ENCODE measurements at regions not wholly inside any gene's neighbourhood (a gene's known extent, or its start where the extent isn't known, plus 50 kb on each side); places are given as distances from the start of the nearest gene placed in this dataset.

- Mint-ChIP-seq H3K9me3 (ENCODE audit: unreplicated experiment) (no peaks in the 10 kb centered on the region), H3K27me3 (ENCODE audit: insufficient read depth, unreplicated experiment) (no peaks in the 10 kb centered on the region), H3K27ac (ENCODE audit: low read depth, unreplicated experiment) (peak overlapping the region; percentile 73), H3K4me1 (ENCODE audit: insufficient read depth, unreplicated experiment) (peaks cover 51% of the 10 kb centered on the region), H3K36me3 (ENCODE audit: insufficient read depth, unreplicated experiment) (no peaks in the 10 kb centered on the region), H3K4me3 (ENCODE audit: unreplicated experiment) (no peak overlapping the region)
- DNase-seq (ENCODE audit: unreplicated experiment), result peak; percentile 73
- ChIA-PET CTCF (interaction anchor here (0.6 kb wide), 3 partner anchors 17 to 103 kb away, joined by 3 read pairs; no protein-coding TSS in a partner anchor), POLR2A (interaction anchor here (0.5 to 2.1 kb wide), 12 partner anchors 26 to 1285 kb away, joined by 3 to 20 read pairs (median 3); no protein-coding TSS in a partner anchor)
- no TSS peak for BruUV-seq (replicated peaks)
- TF ChIP-seq, protein P1, sequence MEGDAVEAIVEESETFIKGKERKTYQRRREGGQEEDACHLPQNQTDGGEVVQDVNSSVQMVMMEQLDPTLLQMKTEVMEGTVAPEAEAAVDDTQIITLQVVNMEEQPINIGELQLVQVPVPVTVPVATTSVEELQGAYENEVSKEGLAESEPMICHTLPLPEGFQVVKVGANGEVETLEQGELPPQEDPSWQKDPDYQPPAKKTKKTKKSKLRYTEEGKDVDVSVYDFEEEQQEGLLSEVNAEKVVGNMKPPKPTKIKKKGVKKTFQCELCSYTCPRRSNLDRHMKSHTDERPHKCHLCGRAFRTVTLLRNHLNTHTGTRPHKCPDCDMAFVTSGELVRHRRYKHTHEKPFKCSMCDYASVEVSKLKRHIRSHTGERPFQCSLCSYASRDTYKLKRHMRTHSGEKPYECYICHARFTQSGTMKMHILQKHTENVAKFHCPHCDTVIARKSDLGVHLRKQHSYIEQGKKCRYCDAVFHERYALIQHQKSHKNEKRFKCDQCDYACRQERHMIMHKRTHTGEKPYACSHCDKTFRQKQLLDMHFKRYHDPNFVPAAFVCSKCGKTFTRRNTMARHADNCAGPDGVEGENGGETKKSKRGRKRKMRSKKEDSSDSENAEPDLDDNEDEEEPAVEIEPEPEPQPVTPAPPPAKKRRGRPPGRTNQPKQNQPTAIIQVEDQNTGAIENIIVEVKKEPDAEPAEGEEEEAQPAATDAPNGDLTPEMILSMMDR (IDR thresholded peaks at IDR 0.05; ENCODE audit: unreplicated experiment), result no peak
- intact Hi-C loops (cut with micrococcal nuclease), result no loop called here
Measured at GRCh38 chr9:108666240-108666784, 189.5 kb downstream of the ACTL7B start.

GRCh38 chr9:108665521-108666239 lies 190.1 kb downstream of the ACTL7B start:
- no peak for DNase-seq (ENCODE audit: unreplicated experiment)
- POLR2A ChIA-PET, result interaction anchor here (0.5 to 2.1 kb wide), 15 partner anchors 16 to 1268 kb away, joined by 3 to 20 read pairs (median 3); no protein-coding TSS in a partner anchor
- Mint-ChIP-seq H3K4me1 (ENCODE audit: insufficient read depth, unreplicated experiment) (peaks cover 46% of the 10 kb centered on the region), H3K36me3 (ENCODE audit: insufficient read depth, unreplicated experiment) (no peaks in the 10 kb centered on the region), H3K9me3 (ENCODE audit: unreplicated experiment) (no peaks in the 10 kb centered on the region), H3K4me3 (ENCODE audit: unreplicated experiment) (no peak overlapping the region), H3K27ac (ENCODE audit: low read depth, unreplicated experiment) (peak overlapping the region; percentile 73), H3K27me3 (ENCODE audit: insufficient read depth, unreplicated experiment) (no peaks in the 10 kb centered on the region)
- TF ChIP-seq, protein P1 (IDR thresholded peaks at IDR 0.05; ENCODE audit: unreplicated experiment), result no peak
- CTCF ChIA-PET, result interaction anchor here (0.5 to 1.1 kb wide), 5 partner anchors 8 to 102 kb away, joined by 3 read pairs; no protein-coding TSS in a partner anchor
- intact Hi-C loops (cut with micrococcal nuclease), result no loop called here
- BruUV-seq (replicated peaks), result no TSS peak

DNA sequence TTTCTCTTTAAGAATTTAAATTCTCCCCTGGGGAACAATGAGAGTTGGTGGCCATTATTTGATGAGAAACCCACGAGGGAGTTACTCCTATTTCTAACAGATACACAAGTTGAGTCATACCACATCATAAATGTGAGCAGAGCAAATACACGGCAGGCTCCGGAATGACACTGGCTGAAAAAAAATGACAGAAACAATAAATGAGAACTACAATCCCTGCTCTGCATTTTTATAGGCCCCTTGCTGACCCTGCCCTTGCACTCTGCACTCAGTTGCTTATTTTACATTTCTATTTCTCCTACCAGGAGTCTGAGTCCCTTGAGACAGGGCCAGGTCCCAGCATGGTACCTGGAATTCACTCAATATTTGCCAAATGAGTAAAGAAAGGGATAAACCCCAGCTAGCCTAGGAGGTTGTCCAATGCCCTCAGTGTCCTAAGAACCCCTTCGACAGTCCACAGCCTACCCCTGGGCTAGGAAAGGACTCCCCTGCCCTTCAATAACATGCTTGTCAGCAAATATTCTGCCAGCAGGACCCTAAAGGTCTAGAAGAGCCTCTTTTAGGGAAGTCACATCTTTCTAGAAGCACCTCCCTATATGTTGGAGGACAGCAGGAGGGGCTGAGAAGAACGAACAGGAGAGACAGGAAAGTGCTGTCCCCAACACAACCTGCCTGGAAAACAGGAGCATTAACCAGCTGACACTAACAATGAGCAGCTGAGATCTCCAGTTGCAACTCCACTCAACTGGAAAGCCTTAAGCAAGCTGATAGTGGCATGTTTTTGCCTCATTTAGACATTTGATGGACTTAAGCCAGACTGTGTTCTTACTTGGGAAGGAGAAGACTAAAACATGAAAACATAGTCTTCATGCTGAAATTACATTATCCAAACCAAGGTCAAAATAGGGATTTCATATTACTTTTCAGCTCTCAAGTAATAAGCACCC lies 191.2 kb downstream of the ACTL7B start:
- BruUV-seq (replicated peaks), result no TSS peak

More for the DNA sequence above, 191.2 kb downstream of the ACTL7B start:
- Mint-ChIP-seq H3K27me3 (ENCODE audit: insufficient read depth, unreplicated experiment) (no peaks in the 10 kb centered on the region), H3K27ac (ENCODE audit: low read depth, unreplicated experiment) (peak overlapping the region; percentile 38), H3K36me3 (ENCODE audit: insufficient read depth, unreplicated experiment) (no peaks in the 10 kb centered on the region), H3K4me3 (ENCODE audit: unreplicated experiment) (no peak overlapping the region), H3K9me3 (ENCODE audit: unreplicated experiment) (no peaks in the 10 kb centered on the region), H3K4me1 (ENCODE audit: insufficient read depth, unreplicated experiment) (peaks cover 46% of the 10 kb centered on the region)
- peak; percentile 34 for DNase-seq (ENCODE audit: unreplicated experiment)
- intact Hi-C loops (cut with micrococcal nuclease), result no loop called here
- CTCF ChIA-PET, result interaction anchor here (0.5 to 1.5 kb wide), 3 partner anchors 29 to 99 kb away, joined by 3 read pairs; no protein-coding TSS in a partner anchor
- TF ChIP-seq, protein P1 (IDR thresholded peaks at IDR 0.05; ENCODE audit: unreplicated experiment), result no peak
- POLR2A ChIA-PET, result interaction anchor here (0.6 to 2.1 kb wide), 7 partner anchors 10 to 122 kb away, joined by 3 to 20 read pairs (median 4); no protein-coding TSS in a partner anchor
